ENCODE measurements at regions not wholly inside any gene's neighbourhood (a gene's known extent, or its start where the extent isn't known, plus 50 kb on each side); places are given as distances from the start of the nearest gene placed in this dataset.

- H3K9me3 ChIP-seq (ENCODE audit: control insufficient read depth in 2 of 3, low read length in 3 of 3), result no peaks in the 10 kb centered on the region
- no peaks in the 10 kb centered on the region for H3K4me1 ChIP-seq (ENCODE audit: control insufficient read depth in 2 of 2, insufficient read depth in 2 of 2, low read length in 2 of 2)
- peaks cover 0 to 3% of the 10 kb centered on the region in 2 donors for H3K27me3 ChIP-seq (ENCODE audit: control insufficient read depth in 2 of 2, insufficient read depth in 2 of 2, low read length in 2 of 2)
- Mint-ChIP-seq H3K36me3 (peaks cover 0 to 15% (median 2%) of the 10 kb centered on the region in 5 donors), H3K9me3 (peaks cover 0 to 12% (median 0%) of the 10 kb centered on the region in 11 donors), H3K27ac (peak overlapping the region in 2 of 9 donors; percentile 17 to 45), H3K4me1 (peaks cover 0 to 14% (median 8%) of the 10 kb centered on the region in 7 donors), H3K27me3 (peaks cover 0 to 6% (median 0%) of the 10 kb centered on the region in 5 donors), H3K4me3 (no peak overlapping the region)
- H3K36me3 ChIP-seq (ENCODE audit: control insufficient read depth in 2 of 3, insufficient read depth in 3 of 3, low read length in 3 of 3), result no peaks in the 10 kb centered on the region
- no peak overlapping the region for H3K4me3 ChIP-seq (ENCODE audit: low read length)
- CTCF ChIA-PET, result no interaction called here
- DNase-seq (no peak), ATAC-seq (no peak)
- no peak overlapping the region for H3K27ac ChIP-seq (ENCODE audit: low read depth, low read length)
- intact Hi-C loops (cut with micrococcal nuclease), result loop anchor here in 1 of 2 donors (10.0 kb wide), 1 partner anchor 198 kb away; no protein-coding TSS in a partner anchor
- POLR2A ChIA-PET, result no interaction called here
These were observed 59.6 kb upstream of the ZNF599 start for GRCh38 chr19:34832581-34833112.

DNA sequence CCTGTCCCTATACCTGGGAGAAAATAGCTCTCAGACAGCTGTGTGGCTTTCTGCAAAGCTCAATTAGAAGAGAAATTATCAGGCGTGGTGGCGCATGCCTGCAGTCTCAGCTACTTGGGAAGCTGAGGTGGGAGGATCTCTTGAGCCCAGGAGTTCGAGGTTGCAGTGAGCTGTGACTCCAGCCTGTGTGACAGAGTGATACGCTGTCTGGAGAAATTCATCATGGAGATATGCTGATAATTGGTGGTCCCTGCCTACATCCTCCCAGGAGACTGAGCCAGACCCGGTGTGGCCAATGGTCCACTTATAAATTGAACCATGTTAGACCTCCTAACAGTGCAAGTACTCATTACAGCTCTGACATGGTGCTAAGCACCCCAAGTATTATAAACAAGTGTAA lies 58.7 kb upstream of the ZNF599 start:
- H3K27me3 Mint-ChIP-seq, result no peaks in the 10 kb centered on the region
- ChIA-PET CTCF (no interaction called here), POLR2A (no interaction called here)
- Histone ChIP-seq H3K27me3 (ENCODE audit: control insufficient read depth in 2 of 2, insufficient read depth in 2 of 2, low read length in 2 of 2) (no peaks in the 10 kb centered on the region), H3K4me1 (ENCODE audit: control insufficient read depth in 2 of 2, insufficient read depth in 2 of 2, low read length in 2 of 2) (no peaks in the 10 kb centered on the region), H3K27ac (ENCODE audit: low read depth, low read length) (no peak overlapping the region), H3K4me3 (ENCODE audit: low read length) (no peak overlapping the region), H3K9me3 (ENCODE audit: control insufficient read depth in 2 of 3, low read length in 3 of 3) (no peaks in the 10 kb centered on the region), H3K36me3 (ENCODE audit: control insufficient read depth in 2 of 3, insufficient read depth in 3 of 3, low read length in 3 of 3) (no peaks in the 10 kb centered on the region)
- H3K9me3 Mint-ChIP-seq, result peaks cover 0 to 9% (median 0%) of the 10 kb centered on the region in 11 donors
- DNase-seq (no peak), ATAC-seq (no peak)
- intact Hi-C loops (cut with micrococcal nuclease), result loop anchor here in 1 of 2 donors (10.0 kb wide), 1 partner anchor 197 kb away; no protein-coding TSS in a partner anchor
- H3K4me1 Mint-ChIP-seq, result peaks cover 0 to 5% (median 0%) of the 10 kb centered on the region in 7 donors
- peaks cover 0 to 20% (median 5%) of the 10 kb centered on the region in 5 donors for H3K36me3 Mint-ChIP-seq
- H3K27ac Mint-ChIP-seq, result no peak overlapping the region
- no peak overlapping the region for H3K4me3 Mint-ChIP-seq

- POLR2A ChIA-PET, result no interaction called here
- Mint-ChIP-seq H3K4me3 (no peak overlapping the region), H3K9me3 (peaks cover 0 to 5% (median 0%) of the 10 kb centered on the region in 11 donors), H3K36me3 (peaks cover 0 to 44% (median 9%) of the 10 kb centered on the region in 5 donors), H3K27ac (no peak overlapping the region), H3K4me1 (peaks cover 0 to 3% (median 0%) of the 10 kb centered on the region in 7 donors), H3K27me3 (no peaks in the 10 kb centered on the region)
- H3K9me3 ChIP-seq (ENCODE audit: control insufficient read depth in 2 of 3, low read length in 3 of 3), result no peaks in the 10 kb centered on the region
- no peak overlapping the region for H3K4me3 ChIP-seq (ENCODE audit: low read length)
- no peaks in the 10 kb centered on the region for H3K4me1 ChIP-seq (ENCODE audit: control insufficient read depth in 2 of 2, insufficient read depth in 2 of 2, low read length in 2 of 2)
- no peaks in the 10 kb centered on the region for H3K36me3 ChIP-seq (ENCODE audit: control insufficient read depth in 2 of 3, insufficient read depth in 3 of 3, low read length in 3 of 3)
- CTCF ChIA-PET, result no interaction called here
- intact Hi-C loops (cut with micrococcal nuclease), result no loop called here
- no peaks in the 10 kb centered on the region for H3K27me3 ChIP-seq (ENCODE audit: control insufficient read depth in 2 of 2, insufficient read depth in 2 of 2, low read length in 2 of 2)
- ATAC-seq, result no peak
- no peak for DNase-seq
- H3K27ac ChIP-seq (ENCODE audit: low read depth, low read length), result no peak overlapping the region
These were observed 55.1 kb upstream of the ZNF599 start for GRCh38 chr19:34828156-34828555.

- intact Hi-C loops (cut with micrococcal nuclease), result no loop called here
- no peaks in the 10 kb centered on the region for H3K4me1 ChIP-seq (ENCODE audit: control insufficient read depth in 2 of 2, insufficient read depth in 2 of 2, low read length in 2 of 2)
- H3K4me3 ChIP-seq (ENCODE audit: low read length), result no peak overlapping the region
- DNase-seq, result no peak
- H3K9me3 ChIP-seq (ENCODE audit: control insufficient read depth in 2 of 3, low read length in 3 of 3), result no peaks in the 10 kb centered on the region
- Mint-ChIP-seq H3K36me3 (peaks cover under 1 to 52% (median 19%) of the 10 kb centered on the region in 5 donors), H3K27me3 (no peaks in the 10 kb centered on the region), H3K27ac (no peak overlapping the region), H3K4me3 (no peak overlapping the region), H3K4me1 (no peaks in the 10 kb centered on the region), H3K9me3 (peaks cover 0 to 6% (median 0%) of the 10 kb centered on the region in 11 donors)
- ChIA-PET CTCF (no interaction called here), POLR2A (no interaction called here)
- H3K27ac ChIP-seq (ENCODE audit: low read depth, low read length), result no peak overlapping the region
- no peaks in the 10 kb centered on the region for H3K27me3 ChIP-seq (ENCODE audit: control insufficient read depth in 2 of 2, insufficient read depth in 2 of 2, low read length in 2 of 2)
- no peaks in the 10 kb centered on the region for H3K36me3 ChIP-seq (ENCODE audit: control insufficient read depth in 2 of 3, insufficient read depth in 3 of 3, low read length in 3 of 3)
- ATAC-seq, result no peak
These were observed 52.2 kb upstream of the ZNF599 start for GRCh38 chr19:34825212-34825611.

DNA sequence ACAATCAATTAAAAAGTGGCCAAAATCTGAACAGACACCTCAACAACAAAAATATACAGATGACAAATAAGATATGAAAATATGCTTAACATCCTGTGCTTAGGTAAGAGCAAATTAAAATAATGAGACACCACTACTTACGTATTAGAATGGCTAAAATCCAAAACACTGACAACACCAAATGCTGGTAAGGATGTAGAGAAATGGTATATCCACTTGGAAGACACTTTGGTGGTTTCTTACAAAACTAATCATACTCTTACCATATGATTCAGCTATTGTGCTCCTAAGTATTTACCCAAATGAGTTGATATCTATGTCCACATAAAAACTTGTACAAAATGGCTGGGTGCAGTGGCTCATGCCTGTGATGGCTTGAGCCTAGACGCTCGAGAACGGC lies 51.7 kb upstream of the ZNF599 start:
- Histone ChIP-seq H3K36me3 (ENCODE audit: control insufficient read depth in 2 of 3, insufficient read depth in 3 of 3, low read length in 3 of 3) (no peaks in the 10 kb centered on the region), H3K27ac (ENCODE audit: low read depth, low read length) (no peak overlapping the region), H3K27me3 (ENCODE audit: control insufficient read depth in 2 of 2, insufficient read depth in 2 of 2, low read length in 2 of 2) (no peaks in the 10 kb centered on the region), H3K4me1 (ENCODE audit: control insufficient read depth in 2 of 2, insufficient read depth in 2 of 2, low read length in 2 of 2) (no peaks in the 10 kb centered on the region), H3K4me3 (ENCODE audit: low read length) (no peak overlapping the region), H3K9me3 (ENCODE audit: control insufficient read depth in 2 of 3, low read length in 3 of 3) (no peaks in the 10 kb centered on the region)
- no peak for DNase-seq
- H3K36me3 Mint-ChIP-seq, result peaks cover 2 to 54% (median 24%) of the 10 kb centered on the region in 5 donors
- no peak for ATAC-seq
- H3K9me3 Mint-ChIP-seq, result peaks cover 0 to 10% (median 0%) of the 10 kb centered on the region in 11 donors
- intact Hi-C loops (cut with micrococcal nuclease), result no loop called here
- no peak overlapping the region for H3K4me3 Mint-ChIP-seq
- ChIA-PET POLR2A (no interaction called here), CTCF (no interaction called here)
- H3K4me1 Mint-ChIP-seq, result peaks cover 0 to 3% (median 0%) of the 10 kb centered on the region in 7 donors
- no peaks in the 10 kb centered on the region for H3K27me3 Mint-ChIP-seq
- H3K27ac Mint-ChIP-seq, result no peak overlapping the region
